ENCODE measurements at regions not wholly inside any gene's neighbourhood (a gene's known extent, or its start where the extent isn't known, plus 50 kb on each side); places are given as distances from the start of the nearest gene placed in this dataset.

GRCh38 chr10:61564444-61564843 lies 98.3 kb upstream of the CABCOCO1 start:
- FAIRE-seq (no peak), ATAC-seq (no peak), DNase-seq (ENCODE audit: low spot score) (no peak)
- no TSS peak for BruUV-seq (replicated peaks)
- Histone ChIP-seq H3K36me3 (replicated peaks in 1 of 2; ENCODE audit: control insufficient read depth in 1 of 2, insufficient read depth in 2 of 2, low read length in 2 of 2) (no peaks in the 10 kb centered on the region), H3K27ac (ENCODE audit: extremely low read length, insufficient read depth, low read length) (no peak overlapping the region), H3K4me3 (replicated peaks in 1 of 3; ENCODE audit: insufficient read depth in 1 of 3, low read depth in 2 of 3, low read length in 3 of 3) (no peak overlapping the region), H3K9me3 (ENCODE audit: low read length) (no peaks in the 10 kb centered on the region), H2AFZ (ENCODE audit: low read length) (no peak overlapping the region), H3K9ac (ENCODE audit: insufficient read depth, low read depth, low read length) (no peak overlapping the region), H3K4me2 (ENCODE audit: low read depth, low read length) (no peak overlapping the region), H4K20me1 (ENCODE audit: insufficient read depth, low read length) (no peaks in the 10 kb centered on the region), H3K79me2 (ENCODE audit: insufficient read depth, low read length) (no peaks in the 10 kb centered on the region), H3K4me1 (ENCODE audit: insufficient read depth, low read length) (no peaks in the 10 kb centered on the region), H3K27me3 (ENCODE audit: control insufficient read depth in 1 of 2, insufficient read depth in 2 of 2, low read length in 2 of 2) (no peaks in the 10 kb centered on the region)
- peak; percentile 34 to 47; a peak in 3 of 4 replicates for TF ChIP-seq MAFK (conservative IDR thresholded peaks at IDR 0.05 in 1 of 2, IDR thresholded peaks at IDR 0.05 in 1 of 2; ENCODE audit: low read length in 2 of 2)
- TF ChIP-seq ZNF337 (CRISPR knock-in tag; IDR thresholded peaks at IDR 0.05; ENCODE audit: borderline replicate concordance, low read depth) = no peak
- TF ChIP-seq MAFF (IDR thresholded peaks at IDR 0.05; ENCODE audit: low read depth, low read length) = peak; percentile 50; the same call in 1 of the 2 replicates
- ChIA-PET CTCF (ENCODE audit: low intra/inter-chr PET ratio, low total read pairs) (no interaction called here), POLR2A (no interaction called here)
- in situ Hi-C loops (cut with HindIII; ENCODE audit: extremely low pct_ligation_motif_present, low pct_unique_long_range_greater_than_20kb) = no loop called here
- intact Hi-C loops (cut with micrococcal nuclease; ENCODE audit: unreplicated experiment) = no loop called here
- 3% methylated on average over 1 of the region's 1 CpG for WGBS (ENCODE audit: low lambda C conversion rate)

- Histone ChIP-seq H3K9ac (ENCODE audit: insufficient read depth, low read depth, low read length) (no peak overlapping the region), H3K9me3 (ENCODE audit: low read length) (no peaks in the 10 kb centered on the region), H3K4me1 (ENCODE audit: insufficient read depth, low read length) (no peaks in the 10 kb centered on the region), H2AFZ (ENCODE audit: low read length) (no peak overlapping the region), H3K4me2 (ENCODE audit: low read depth, low read length) (no peak overlapping the region), H3K27me3 (ENCODE audit: control insufficient read depth in 1 of 2, insufficient read depth in 2 of 2, low read length in 2 of 2) (no peaks in the 10 kb centered on the region), H3K36me3 (replicated peaks in 1 of 2; ENCODE audit: control insufficient read depth in 1 of 2, insufficient read depth in 2 of 2, low read length in 2 of 2) (no peaks in the 10 kb centered on the region), H4K20me1 (ENCODE audit: insufficient read depth, low read length) (no peaks in the 10 kb centered on the region), H3K4me3 (replicated peaks in 1 of 3; ENCODE audit: insufficient read depth in 1 of 3, low read depth in 2 of 3, low read length in 3 of 3) (no peak overlapping the region), H3K79me2 (ENCODE audit: insufficient read depth, low read length) (no peaks in the 10 kb centered on the region), H3K27ac (ENCODE audit: extremely low read length, insufficient read depth, low read length) (no peak overlapping the region)
- CTCF ChIA-PET (ENCODE audit: low intra/inter-chr PET ratio, low total read pairs) = no interaction called here
- TF ChIP-seq GATAD2A (CRISPR knock-in tag; IDR thresholded peaks at IDR 0.05) (no peak), JARID2 (CRISPR knock-in tag; IDR thresholded peaks at IDR 0.05; ENCODE audit: insufficient replicate concordance) (no peak)
- no peak for ATAC-seq
- in situ Hi-C loops (cut with HindIII; ENCODE audit: extremely low pct_ligation_motif_present, low pct_unique_long_range_greater_than_20kb) (no loop called here), intact Hi-C loops (cut with micrococcal nuclease; ENCODE audit: unreplicated experiment) (no loop called here)
- no TSS peak for BruUV-seq (replicated peaks)
- POLR2A ChIA-PET = no interaction called here
- no peak for DNase-seq (ENCODE audit: low spot score)
- no peak for FAIRE-seq
Measured at GRCh38 chr10:61559615-61560014, 103.1 kb upstream of the CABCOCO1 start.
